ENCODE measurements at regions not wholly inside any gene's neighbourhood (a gene's known extent, or its start where the extent isn't known, plus 50 kb on each side); places are given as distances from the start of the nearest gene placed in this dataset.

GRCh38 chr6:25167961-25168360 is 111.2 kb upstream of the CARMIL1 start:
- no peak for TF ChIP-seq CTCF (IDR thresholded peaks at IDR 0.05; ENCODE audit: low read depth, low read length)
- DNase-seq (ENCODE audit: low read depth, low spot score), result no peak
- in situ Hi-C loops (cut with HindIII; ENCODE audit: low sequenced_read_pairs), result no loop called here
- no peak overlapping the region for H3K4me3 ChIP-seq (ENCODE audit: low read depth, low read length)

- TF ChIP-seq CTCF (IDR thresholded peaks at IDR 0.05; ENCODE audit: low read depth, low read length), result no peak
Observed at GRCh38 chr6:25168637-25169036, 110.5 kb upstream of the CARMIL1 start.

GRCh38 chr6:25169553-25169952 is 109.6 kb upstream of the CARMIL1 start:
- peak; percentile 58 for DNase-seq (ENCODE audit: low read depth, low spot score)
- no peak overlapping the region for H3K4me3 ChIP-seq (ENCODE audit: low read depth, low read length)
- in situ Hi-C loops (cut with HindIII; ENCODE audit: low sequenced_read_pairs), result no loop called here
- no peak for TF ChIP-seq CTCF (IDR thresholded peaks at IDR 0.05; ENCODE audit: low read depth, low read length)

More at GRCh38 chr6:25168637-25169036, 110.5 kb upstream of the CARMIL1 start:
- DNase-seq (ENCODE audit: low read depth, low spot score), result no peak
- in situ Hi-C loops (cut with HindIII; ENCODE audit: low sequenced_read_pairs), result no loop called here
- H3K4me3 ChIP-seq (ENCODE audit: low read depth, low read length), result no peak overlapping the region

- in situ Hi-C loops (cut with HindIII; ENCODE audit: low sequenced_read_pairs), result no loop called here
- H3K4me3 ChIP-seq (ENCODE audit: low read depth, low read length), result no peak overlapping the region
- no peak for TF ChIP-seq CTCF (IDR thresholded peaks at IDR 0.05; ENCODE audit: low read depth, low read length)
- DNase-seq (ENCODE audit: low read depth, low spot score), result no peak
Observed at GRCh38 chr6:25169961-25170360, 109.2 kb upstream of the CARMIL1 start.

GRCh38 chr6:25170640-25171039 is 108.5 kb upstream of the CARMIL1 start:
- H3K4me3 ChIP-seq (ENCODE audit: low read depth, low read length), result no peak overlapping the region
- in situ Hi-C loops (cut with HindIII; ENCODE audit: low sequenced_read_pairs), result no loop called here
- no peak for DNase-seq (ENCODE audit: low read depth, low spot score)
- no peak for TF ChIP-seq CTCF (IDR thresholded peaks at IDR 0.05; ENCODE audit: low read depth, low read length)

- H3K4me3 ChIP-seq (ENCODE audit: low read depth, low read length), result no peak overlapping the region
- no peak for TF ChIP-seq CTCF (IDR thresholded peaks at IDR 0.05; ENCODE audit: low read depth, low read length)
- no peak for DNase-seq (ENCODE audit: low read depth, low spot score)
- in situ Hi-C loops (cut with HindIII; ENCODE audit: low sequenced_read_pairs), result no loop called here
Observed at GRCh38 chr6:25171301-25171700, 107.9 kb upstream of the CARMIL1 start.

- peak; percentile 88 for DNase-seq (ENCODE audit: low read depth, low spot score)
- no peak overlapping the region for H3K4me3 ChIP-seq (ENCODE audit: low read depth, low read length)
- in situ Hi-C loops (cut with HindIII; ENCODE audit: low sequenced_read_pairs), result no loop called here
- no peak for TF ChIP-seq CTCF (IDR thresholded peaks at IDR 0.05; ENCODE audit: low read depth, low read length)
Observed at GRCh38 chr6:25172819-25173218, 106.4 kb upstream of the CARMIL1 start.
